SIG-M5 treated with dmso at 0.1 percent for 504 hours (cell line): ENCODE measurements at regions not wholly inside any gene's neighbourhood (a gene's known extent, or its start where the extent isn't known, plus 50 kb on each side); places are given as distances from the start of the nearest gene placed in this dataset.

ENCODE experiments used
- DNase-seq: peaks from one replicate; lab custom pipeline; 2025; ENCODE audit not compliant: unreplicated experiment; lab: John Stamatoyannopoulos, UW

GRCh38 chr10:113357681-113358300 lies 195.1 kb upstream of the HABP2 start:
- DNase-seq, result no peak

- DNase-seq, result no peak
These were observed 193.2 kb upstream of the HABP2 start for GRCh38 chr10:113359655-113360054.

DNA sequence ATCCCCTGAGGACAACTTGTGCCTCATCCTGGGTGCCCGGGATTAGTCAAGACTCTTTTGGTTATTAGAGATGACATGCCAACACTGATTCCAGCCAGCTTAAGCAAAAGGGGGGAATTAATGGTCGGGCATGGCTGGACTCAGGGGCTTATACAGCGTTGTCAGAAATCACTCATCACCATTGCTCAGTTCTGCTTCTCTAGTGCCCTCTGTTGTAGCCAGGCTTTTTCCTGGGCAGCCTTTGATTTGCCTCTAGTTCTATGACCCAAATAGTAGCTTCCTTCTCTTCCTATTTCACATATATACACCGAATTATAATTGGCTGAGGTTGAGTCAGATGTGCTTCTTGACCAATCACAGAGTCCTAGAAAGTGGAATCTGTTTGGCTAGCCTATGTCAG lies 192.0 kb upstream of the HABP2 start:
- no peak for DNase-seq

DNA sequence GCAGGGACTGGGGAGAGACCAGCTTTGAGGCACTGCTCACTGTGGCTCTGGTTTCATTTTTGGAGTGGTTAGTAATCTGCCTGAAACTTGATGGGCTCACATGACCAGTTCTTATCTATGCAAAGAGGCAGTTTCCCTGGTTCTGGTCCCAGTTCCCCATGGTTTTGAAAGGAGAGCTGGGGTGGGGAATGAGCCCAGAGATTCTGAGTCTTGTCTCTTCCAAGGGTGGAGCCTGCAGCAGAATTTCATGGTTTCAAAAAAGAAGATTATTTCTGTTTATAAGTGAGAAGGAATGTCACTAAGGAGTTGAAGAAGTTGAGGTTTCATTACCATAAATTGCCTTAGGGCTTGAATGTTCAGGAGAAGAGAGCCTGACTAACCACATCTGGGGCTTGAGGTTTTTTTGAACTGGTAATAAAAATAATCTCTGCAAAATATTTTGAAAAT lies 190.2 kb upstream of the HABP2 start:
- DNase-seq, result no peak

DNA sequence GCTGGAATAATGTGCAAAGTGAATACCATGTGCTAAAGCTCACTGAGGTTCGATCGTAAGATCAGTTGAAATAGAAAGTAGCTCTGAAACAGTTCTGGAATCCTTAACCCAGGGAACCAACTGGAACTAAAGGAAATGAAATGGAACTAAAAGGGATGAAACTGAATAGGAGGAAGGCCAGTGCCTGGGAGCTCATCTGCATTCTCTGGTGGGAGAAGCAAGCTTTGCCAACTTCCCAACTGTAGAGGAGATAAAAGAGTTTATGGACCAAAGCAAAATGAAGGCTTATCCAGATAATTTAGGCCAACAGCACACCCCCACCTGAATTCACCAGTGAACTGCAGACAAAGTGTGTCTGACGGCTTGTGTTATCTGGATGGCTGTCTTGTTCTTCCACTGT lies 188.6 kb upstream of the HABP2 start:
- no peak for DNase-seq

DNA sequence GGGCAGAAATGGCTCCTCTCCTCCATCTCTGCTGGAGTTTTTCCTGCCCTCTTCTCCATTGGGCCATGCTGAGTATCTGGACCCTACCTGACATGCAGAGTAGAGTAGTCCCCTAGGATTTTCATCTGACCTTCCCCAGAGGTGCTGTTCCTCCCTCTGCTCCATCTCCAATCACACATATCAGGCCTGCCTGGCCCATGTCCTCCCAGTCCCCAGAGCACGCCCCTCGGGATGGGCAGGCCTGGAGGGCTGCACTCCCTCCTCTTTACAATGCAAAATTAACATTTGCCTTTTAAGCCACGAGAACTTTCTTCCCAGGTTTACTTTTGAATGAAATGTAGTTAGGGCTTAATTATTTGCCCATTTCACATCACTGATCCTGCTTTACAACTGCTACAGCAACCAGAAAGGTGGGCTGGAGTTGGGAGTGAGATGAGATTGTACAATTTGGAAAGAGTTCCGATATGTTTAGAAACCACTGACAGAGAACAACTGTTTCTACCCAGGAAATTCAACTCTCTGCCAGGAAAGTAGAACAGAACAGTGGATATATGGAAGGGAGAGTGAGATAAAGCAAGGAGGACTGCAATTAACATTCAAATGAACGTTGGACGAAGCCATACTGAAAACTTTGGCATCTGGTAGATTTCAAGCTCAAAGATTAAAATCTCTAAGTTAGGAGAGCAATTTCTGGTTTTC lies 184.0 kb upstream of the HABP2 start:
- DNase-seq, result no peak

DNA sequence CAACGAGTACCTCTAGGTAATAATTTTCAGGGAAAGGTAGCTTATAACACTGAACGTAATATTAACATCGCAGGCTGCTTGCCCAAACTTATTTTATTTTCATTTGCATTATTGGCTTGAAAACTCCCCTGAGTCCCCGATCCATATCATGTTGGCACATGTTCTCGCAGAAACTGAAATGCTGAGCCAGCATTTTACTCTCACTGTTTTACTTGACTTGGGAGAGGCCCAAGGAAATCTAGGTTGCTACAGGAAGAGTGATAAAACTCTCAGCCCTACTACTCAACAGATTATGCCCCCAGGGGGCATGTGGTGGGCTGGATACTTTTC lies 183.5 kb upstream of the HABP2 start:
- no peak for DNase-seq

GRCh38 chr10:113376428-113376827 lies 176.4 kb upstream of the HABP2 start:
- DNase-seq, result no peak

DNA sequence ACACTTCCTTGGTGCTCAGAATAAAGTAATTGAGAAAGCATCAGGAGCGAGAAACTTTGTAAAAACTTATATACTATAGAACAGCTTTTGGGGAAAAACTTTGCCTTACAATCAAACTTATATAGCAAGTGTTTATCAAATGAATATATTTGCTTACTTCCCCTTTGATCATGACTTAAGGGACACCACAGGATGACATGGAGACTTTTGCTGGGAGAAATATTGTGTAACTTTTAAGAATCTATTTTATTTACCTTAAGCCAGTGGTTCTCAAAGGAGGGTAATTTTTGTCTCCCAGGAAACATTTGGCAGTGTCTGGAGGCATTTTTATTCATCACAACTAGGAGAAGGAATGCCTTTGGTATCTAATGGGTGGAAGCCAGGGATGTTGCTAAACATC lies 173.8 kb upstream of the HABP2 start:
- DNase-seq, result no peak

GRCh38 chr10:113381416-113381815 lies 171.4 kb upstream of the HABP2 start:
- no peak for DNase-seq

GRCh38 chr10:113381981-113382509 lies 170.8 kb upstream of the HABP2 start:
- DNase-seq, result peak; percentile 24

- DNase-seq, result no peak
These were observed 170.2 kb upstream of the HABP2 start for GRCh38 chr10:113382691-113383090.

GRCh38 chr10:113384181-113384580 lies 168.7 kb upstream of the HABP2 start:
- no peak for DNase-seq

DNA sequence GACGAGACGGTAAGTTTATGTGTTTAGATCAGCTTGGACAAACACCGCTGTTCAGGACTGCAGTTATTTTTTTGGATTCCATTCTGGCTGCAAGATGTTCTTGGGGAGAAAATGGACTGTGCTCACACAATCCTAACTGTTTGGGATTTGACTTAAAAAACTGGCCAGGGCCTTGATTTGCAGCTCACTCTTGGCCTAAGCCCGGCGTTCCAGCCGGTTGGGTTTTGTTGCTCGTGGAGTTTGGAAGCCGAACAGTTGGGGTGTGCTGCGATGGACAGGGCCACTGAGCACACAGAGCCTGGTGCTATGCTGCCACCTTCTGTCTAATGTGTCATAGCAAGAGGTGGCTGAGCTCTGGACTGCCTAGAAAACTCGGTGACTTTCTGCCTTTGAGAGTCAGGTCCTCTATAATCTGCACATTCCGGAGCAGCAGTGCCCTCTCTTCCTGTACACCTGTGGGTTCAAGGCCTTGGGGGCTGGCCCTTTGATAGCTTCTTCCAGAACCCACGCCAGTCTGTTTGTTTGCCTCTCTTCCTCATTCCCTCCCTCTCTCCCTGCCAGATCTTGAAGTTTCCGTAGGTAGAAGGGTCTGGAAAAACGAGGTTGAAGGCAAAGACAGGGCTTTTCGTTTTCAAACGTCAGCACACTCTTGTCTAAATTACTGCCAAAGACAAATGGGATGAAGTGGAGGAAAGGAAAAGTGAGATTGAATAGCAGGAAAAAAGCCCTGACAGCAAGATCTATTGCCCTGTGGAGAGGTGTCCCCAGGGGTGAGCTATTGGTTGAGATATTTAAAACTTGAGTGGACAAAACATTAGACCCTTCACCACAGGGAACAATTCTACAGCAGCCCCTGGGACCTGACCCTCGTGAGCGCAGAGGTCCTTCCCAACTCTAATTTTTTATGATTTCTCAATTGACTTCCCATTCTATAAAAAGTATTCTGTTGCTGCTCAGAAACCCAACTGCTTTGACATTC lies 167.5 kb upstream of the HABP2 start:
- peak; percentile 66 for DNase-seq

DNA sequence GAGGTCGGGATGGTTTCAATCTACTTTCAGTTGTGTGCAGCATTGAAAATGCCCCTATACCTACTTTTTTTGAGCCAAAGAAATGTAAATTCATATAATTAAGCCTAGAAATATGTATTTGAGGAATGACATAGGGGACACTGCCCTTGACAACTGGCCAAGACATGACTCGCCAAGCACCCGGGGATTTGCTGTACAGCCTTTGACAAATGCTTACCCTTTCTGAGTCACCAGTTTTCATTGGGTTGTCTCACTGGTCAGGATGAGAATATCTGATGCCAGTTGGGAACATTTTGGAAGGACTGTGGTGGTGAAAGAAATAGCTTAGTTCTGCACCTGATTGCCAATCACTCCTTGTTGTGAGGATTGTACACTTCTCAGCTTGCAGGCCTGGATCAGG lies 166.8 kb upstream of the HABP2 start:
- no peak for DNase-seq

GRCh38 chr10:113389969-113390368 lies 162.9 kb upstream of the HABP2 start:
- DNase-seq, result no peak

GRCh38 chr10:113390896-113391295 lies 162.0 kb upstream of the HABP2 start:
- no peak for DNase-seq

- DNase-seq, result no peak
These were observed 155.8 kb upstream of the HABP2 start for GRCh38 chr10:113397047-113397446.

DNA sequence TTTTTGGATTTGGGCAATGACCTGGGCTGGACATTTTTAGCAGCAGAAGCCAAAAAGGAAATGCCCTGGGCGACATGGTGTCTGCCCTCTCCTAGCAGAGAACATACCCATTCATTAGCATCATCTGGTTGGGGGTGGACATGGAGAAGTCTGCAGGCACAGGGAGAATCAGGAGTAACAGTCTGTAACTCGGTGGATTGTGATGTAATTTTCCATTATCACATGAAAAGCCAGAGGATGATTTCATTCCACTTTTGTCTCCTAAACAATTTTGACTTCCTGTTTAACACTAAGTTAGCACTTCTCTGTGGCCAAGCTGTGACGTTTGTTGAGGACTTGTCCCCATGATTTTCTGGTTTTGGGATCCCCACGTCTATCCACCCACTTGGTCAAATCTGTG lies 153.8 kb upstream of the HABP2 start:
- no peak for DNase-seq

DNA sequence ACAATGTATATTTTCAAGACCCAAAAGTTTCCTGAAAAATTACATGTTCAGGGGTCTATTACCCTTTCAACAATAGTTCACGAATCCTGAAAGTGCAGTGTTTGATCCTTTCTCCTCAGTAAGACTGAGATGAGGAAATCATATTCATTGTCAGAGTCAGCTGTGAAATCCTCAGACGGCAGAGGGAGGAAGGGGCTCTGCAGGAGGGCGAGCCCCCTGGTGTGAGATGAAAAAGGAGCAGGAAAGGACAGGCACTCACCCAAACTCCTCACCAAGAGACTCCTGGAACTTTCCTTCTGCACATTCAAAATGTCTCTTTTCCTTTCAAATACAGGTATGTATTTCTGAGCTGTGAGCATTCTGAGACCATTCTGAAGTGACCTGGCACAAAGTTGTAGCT lies 150.3 kb upstream of the HABP2 start:
- no peak for DNase-seq

GRCh38 chr10:113407218-113407617 lies 145.6 kb upstream of the HABP2 start:
- no peak for DNase-seq

DNA sequence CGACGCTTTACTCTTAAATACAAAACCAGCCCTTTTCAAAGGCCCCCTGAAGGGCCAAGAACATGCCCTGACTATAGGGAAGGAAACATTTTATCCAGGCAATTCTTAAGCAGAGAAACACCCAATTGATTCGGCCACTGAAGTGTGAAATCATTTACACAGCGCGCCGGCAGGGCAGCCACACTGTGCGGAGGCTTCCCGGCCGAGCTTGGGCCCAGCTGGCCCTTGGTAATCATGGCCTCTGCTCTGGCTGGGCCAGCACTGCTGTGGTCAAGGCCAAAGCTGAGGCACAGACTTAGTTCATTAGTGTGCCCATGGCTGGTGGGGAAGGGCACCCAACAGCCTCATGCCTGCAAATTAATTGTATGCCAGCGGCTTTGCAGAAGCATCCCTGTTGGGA lies 143.7 kb upstream of the HABP2 start:
- DNase-seq, result no peak
